ENCODE measurements at regions not wholly inside any gene's neighbourhood (a gene's known extent, or its start where the extent isn't known, plus 50 kb on each side); places are given as distances from the start of the nearest gene placed in this dataset.

- Histone ChIP-seq H3K4me1 (peaks cover 72 to 92% (median 84%) of the 10 kb centered on the region in 4 donors), H3K36me3 (peaks cover 0 to 56% (median 10%) of the 10 kb centered on the region in 4 donors), H3K27ac (peak overlapping the region in 1 of 4 donors; percentile 12), H3K9me3 (no peaks in the 10 kb centered on the region), H3K27me3 (no peaks in the 10 kb centered on the region), H3K4me3 (no peak overlapping the region)
- no peak for TF ChIP-seq EP300 (IDR thresholded peaks at IDR 0.05)
- TF ChIP-seq POLR2A (IDR thresholded peaks at IDR 0.05), result no peak
- TF ChIP-seq CTCF (IDR thresholded peaks at IDR 0.05), result no peak
- no peak for TF ChIP-seq POLR2AphosphoS5 (IDR thresholded peaks at IDR 0.05)
- DNase-seq (no peak), ATAC-seq (ENCODE audit: low FRiP score in 2 of 2) (no peak)
- WGBS, 2 donors, result 78 to 81% methylated on average over 10 of the region's 10 CpGs
Observed at GRCh38 chr7:131100357-131101054, 227.2 kb upstream of the MKLN1 start.

- Histone ChIP-seq H3K36me3 (peaks cover 0 to 54% (median 8%) of the 10 kb centered on the region in 4 donors), H3K4me3 (peak overlapping the region in 3 of 4 donors; percentile 67 to 97 (median 91)), H3K4me1 (peaks cover 50 to 64% (median 58%) of the 10 kb centered on the region in 4 donors), H3K27ac (peak overlapping the region in 3 of 4 donors; percentile 82 to 95 (median 82)), H3K27me3 (no peaks in the 10 kb centered on the region), H3K9me3 (no peaks in the 10 kb centered on the region)
- DNase-seq, result no peak
- ATAC-seq (ENCODE audit: low FRiP score in 2 of 2), result no peak
- 32 to 44% methylated on average over 4 of the region's 4 CpGs for WGBS, 2 donors
- peak in 1 of 2 donors; percentile 33 for TF ChIP-seq POLR2AphosphoS5 (IDR thresholded peaks at IDR 0.05)
- no peak for TF ChIP-seq EP300 (IDR thresholded peaks at IDR 0.05)
Observed at GRCh38 chr7:131103997-131104396, 223.7 kb upstream of the MKLN1 start.

GRCh38 chr7:131104596-131105293 is 222.9 kb upstream of the MKLN1 start:
- Histone ChIP-seq H3K4me3 (peak overlapping the region; percentile 32 to 97 (median 79)), H3K27me3 (no peaks in the 10 kb centered on the region), H3K9me3 (no peaks in the 10 kb centered on the region), H3K4me1 (peaks cover 48 to 66% (median 58%) of the 10 kb centered on the region in 4 donors), H3K36me3 (peaks cover 0 to 49% (median 4%) of the 10 kb centered on the region in 4 donors), H3K27ac (peak overlapping the region; percentile 82 to 95 (median 85))
- 51 to 52% methylated on average over 12 of the region's 12 CpGs for WGBS, 2 donors
- DNase-seq, result no peak
- TF ChIP-seq EP300 (IDR thresholded peaks at IDR 0.05) (no peak), POLR2A (IDR thresholded peaks at IDR 0.05) (no peak), CTCF (IDR thresholded peaks at IDR 0.05) (no peak), POLR2AphosphoS5 (IDR thresholded peaks at IDR 0.05) (no peak)
- no peak for ATAC-seq (ENCODE audit: low FRiP score in 2 of 2)

GRCh38 chr7:131105294-131105798 is 222.3 kb upstream of the MKLN1 start:
- Histone ChIP-seq H3K27ac (peak overlapping the region; percentile 82 to 95 (median 85)), H3K4me1 (peaks cover 48 to 62% (median 55%) of the 10 kb centered on the region in 4 donors), H3K27me3 (no peaks in the 10 kb centered on the region), H3K9me3 (no peaks in the 10 kb centered on the region), H3K36me3 (peaks cover 0 to 44% (median 4%) of the 10 kb centered on the region in 4 donors), H3K4me3 (peak overlapping the region; percentile 32 to 97 (median 79))
- peak in 1 of 4 donors; percentile 9 for TF ChIP-seq POLR2A (IDR thresholded peaks at IDR 0.05)
- no peak for TF ChIP-seq EP300 (IDR thresholded peaks at IDR 0.05)
- no peak for TF ChIP-seq CTCF (IDR thresholded peaks at IDR 0.05)
- peak in 1 of 2 donors; percentile 21 for TF ChIP-seq POLR2AphosphoS5 (IDR thresholded peaks at IDR 0.05)
- ATAC-seq (ENCODE audit: low FRiP score in 2 of 2) (no peak), DNase-seq (peak in 1 of 2 donors; percentile 52)
- 3 to 28% methylated on average over 3 to 24 of the region's 24 CpGs for WGBS, 2 donors

Measured in upper lobe of left lung (tissue), 6 donors.